Thymus (tissue), 11 donors: ENCODE measurements at regions not wholly inside any gene's neighbourhood (a gene's known extent, or its start where the extent isn't known, plus 50 kb on each side); places are given as distances from the start of the nearest gene placed in this dataset.

Source experiments
- DNase-seq, 9 donors: peaks; one replicate each; pipeline ENCODE4 v3.0.0-alpha.2; 2013; ENCODE audit warnings: low spot score in 9 of 9, low read depth in 6 of 9, missing footprints in 1 of 9
- H3K27ac ChIP-seq, 2 donors: one replicate each; pipeline ENCODE4 v1.5.1; 2013; ENCODE audit warnings: control low read depth in 1 of 2, low read depth in 1 of 2, low read length in 1 of 2, mild to moderate bottlenecking in 1 of 2, moderate library complexity in 1 of 2
- H3K27me3 ChIP-seq, 2 donors: one replicate each; pipeline ENCODE4 v1.5.1; 2013; ENCODE audit warnings: low read length in 1 of 2; ENCODE audit not compliant: control insufficient read depth in 2 of 2, insufficient read depth in 1 of 2
- H3K36me3 ChIP-seq, 2 donors: one replicate each; pipeline ENCODE4 v1.5.1; 2013; ENCODE audit warnings: low read length in 1 of 2, mild to moderate bottlenecking in 1 of 2, moderate library complexity in 1 of 2; ENCODE audit not compliant: control insufficient read depth in 2 of 2, insufficient read depth in 2 of 2
- H3K4me1 ChIP-seq, 2 donors: one replicate each; pipeline ENCODE4 v1.5.1; 2013; ENCODE audit warnings: low read length in 2 of 2; ENCODE audit not compliant: control insufficient read depth in 2 of 2, insufficient read depth in 2 of 2
- H3K4me3 ChIP-seq, 2 donors: one replicate each; pipeline ENCODE4 v1.5.1; 2013; ENCODE audit warnings: low read length in 2 of 2, control low read depth in 1 of 2, mild to moderate bottlenecking in 1 of 2
- H3K9me3 ChIP-seq, 2 donors: one replicate each; pipeline ENCODE4 v1.5.1; 2013; ENCODE audit warnings: low read length in 1 of 2, mild to moderate bottlenecking in 1 of 2; ENCODE audit not compliant: control insufficient read depth in 2 of 2, insufficient read depth in 1 of 2
- WGBS: extraction: QIAGEN DNeasy Blood & Tissue Kit; methylation state at CpG from one replicate; pipeline ENCODE4 v1.1.7; 2013; 5-methylcytosine and 5-hydroxymethylcytosine counted together
- donor health status: healthy.

GRCh38 chr4:178745203-178745602 lies 1303.0 kb upstream of the AGA start:
- 99% methylated on average over 1 of the region's 1 CpG for WGBS

GRCh38 chr4:178752954-178753525 lies 1310.8 kb upstream of the AGA start:
- WGBS: 81% methylated on average over 2 of the region's 2 CpGs
- Histone ChIP-seq H3K4me1 (no peaks in the 10 kb centered on the region), H3K27me3 (no peaks in the 10 kb centered on the region), H3K27ac (no peak overlapping the region), H3K4me3 (no peak overlapping the region), H3K9me3 (no peaks in the 10 kb centered on the region), H3K36me3 (no peaks in the 10 kb centered on the region)
- no peak for DNase-seq

More at GRCh38 chr4:178745203-178745602, 1303.0 kb upstream of the AGA start:
- Histone ChIP-seq H3K4me3 (no peak overlapping the region), H3K27ac (no peak overlapping the region), H3K4me1 (no peaks in the 10 kb centered on the region), H3K27me3 (no peaks in the 10 kb centered on the region), H3K9me3 (peaks cover 0 to 1% of the 10 kb centered on the region in 2 donors), H3K36me3 (no peaks in the 10 kb centered on the region)
- DNase-seq: no peak

GRCh38 chr4:178778496-178778895 lies 1336.3 kb upstream of the AGA start:
- Histone ChIP-seq H3K4me3 (no peak overlapping the region), H3K27ac (no peak overlapping the region), H3K36me3 (no peaks in the 10 kb centered on the region), H3K4me1 (no peaks in the 10 kb centered on the region), H3K9me3 (no peaks in the 10 kb centered on the region), H3K27me3 (no peaks in the 10 kb centered on the region)
- 92% methylated on average over 8 of the region's 8 CpGs for WGBS
- DNase-seq: no peak

- no peak for DNase-seq
- H3K4me3 ChIP-seq: no peak overlapping the region
- no peak overlapping the region for H3K27ac ChIP-seq
- no peaks in the 10 kb centered on the region for H3K27me3 ChIP-seq
- 65% methylated on average over 1 of the region's 1 CpG for WGBS
- H3K36me3 ChIP-seq: no peaks in the 10 kb centered on the region
- no peaks in the 10 kb centered on the region for H3K4me1 ChIP-seq
- H3K9me3 ChIP-seq: no peaks in the 10 kb centered on the region
Observed at GRCh38 chr4:178781779-178782178, 1339.5 kb upstream of the AGA start.

GRCh38 chr4:178784491-178784890 lies 1342.3 kb upstream of the AGA start:
- no peaks in the 10 kb centered on the region for H3K9me3 ChIP-seq
- no peaks in the 10 kb centered on the region for H3K4me1 ChIP-seq
- H3K27ac ChIP-seq: no peak overlapping the region
- 71% methylated on average over 3 of the region's 3 CpGs for WGBS
- H3K27me3 ChIP-seq: no peaks in the 10 kb centered on the region
- no peaks in the 10 kb centered on the region for H3K36me3 ChIP-seq
- H3K4me3 ChIP-seq: no peak overlapping the region
- DNase-seq: no peak

GRCh38 chr4:178789279-178789678 lies 1347.0 kb upstream of the AGA start:
- Histone ChIP-seq H3K9me3 (no peaks in the 10 kb centered on the region), H3K4me1 (no peaks in the 10 kb centered on the region), H3K27me3 (no peaks in the 10 kb centered on the region), H3K4me3 (no peak overlapping the region), H3K36me3 (no peaks in the 10 kb centered on the region), H3K27ac (no peak overlapping the region)
- no peak for DNase-seq
- WGBS: 53% methylated on average over 3 of the region's 3 CpGs

GRCh38 chr4:178799204-178799603 lies 1357.0 kb upstream of the AGA start:
- Histone ChIP-seq H3K36me3 (no peaks in the 10 kb centered on the region), H3K4me1 (no peaks in the 10 kb centered on the region), H3K27me3 (no peaks in the 10 kb centered on the region), H3K27ac (no peak overlapping the region), H3K9me3 (no peaks in the 10 kb centered on the region), H3K4me3 (no peak overlapping the region)
- DNase-seq: no peak
- 85% methylated on average over 2 of the region's 2 CpGs for WGBS

GRCh38 chr4:178808106-178808505 lies 1365.9 kb upstream of the AGA start:
- Histone ChIP-seq H3K4me3 (no peak overlapping the region), H3K9me3 (peaks cover 0 to 3% of the 10 kb centered on the region in 2 donors), H3K36me3 (no peaks in the 10 kb centered on the region), H3K27me3 (no peaks in the 10 kb centered on the region), H3K4me1 (no peaks in the 10 kb centered on the region), H3K27ac (no peak overlapping the region)
- 7% methylated on average over 1 of the region's 1 CpG for WGBS
- no peak for DNase-seq

- no peak for DNase-seq
- no peak overlapping the region for H3K27ac ChIP-seq
- no peak overlapping the region for H3K4me3 ChIP-seq
- 74% methylated on average over 2 of the region's 2 CpGs for WGBS
- peaks cover 0 to 3% of the 10 kb centered on the region in 2 donors for H3K9me3 ChIP-seq
- H3K27me3 ChIP-seq: no peaks in the 10 kb centered on the region
- no peaks in the 10 kb centered on the region for H3K4me1 ChIP-seq
- no peaks in the 10 kb centered on the region for H3K36me3 ChIP-seq
Observed at GRCh38 chr4:178809921-178810320, 1367.7 kb upstream of the AGA start.

- 40% methylated on average over 2 of the region's 2 CpGs for WGBS
Observed at GRCh38 chr4:178811356-178811755, 1369.1 kb upstream of the AGA start.

More at GRCh38 chr4:178811356-178811755, 1369.1 kb upstream of the AGA start:
- Histone ChIP-seq H3K27ac (no peak overlapping the region), H3K36me3 (no peaks in the 10 kb centered on the region), H3K4me3 (no peak overlapping the region), H3K27me3 (no peaks in the 10 kb centered on the region), H3K4me1 (no peaks in the 10 kb centered on the region), H3K9me3 (peaks cover 0 to 3% of the 10 kb centered on the region in 2 donors)
- DNase-seq: no peak
